GM18505 (cell line): ENCODE measurements at regions not wholly inside any gene's neighbourhood (a gene's known extent, or its start where the extent isn't known, plus 50 kb on each side); places are given as distances from the start of the nearest gene placed in this dataset.

ENCODE experiments used
- ATAC-seq: cut with Tn5 transposase; IDR thresholded peaks from one replicate; pipeline ENCODE4 v1.9.1; 2021; ENCODE audit not compliant: unreplicated experiment
- POLR2A ChIP-seq: IDR thresholded peaks from 4 replicates; pipeline ENCODE4 v1.6.1; 2011; ENCODE audit warnings: borderline replicate concordance; ENCODE audit not compliant: insufficient read depth, insufficient read length; ENCODE audit errors: extremely low read depth

DNA sequence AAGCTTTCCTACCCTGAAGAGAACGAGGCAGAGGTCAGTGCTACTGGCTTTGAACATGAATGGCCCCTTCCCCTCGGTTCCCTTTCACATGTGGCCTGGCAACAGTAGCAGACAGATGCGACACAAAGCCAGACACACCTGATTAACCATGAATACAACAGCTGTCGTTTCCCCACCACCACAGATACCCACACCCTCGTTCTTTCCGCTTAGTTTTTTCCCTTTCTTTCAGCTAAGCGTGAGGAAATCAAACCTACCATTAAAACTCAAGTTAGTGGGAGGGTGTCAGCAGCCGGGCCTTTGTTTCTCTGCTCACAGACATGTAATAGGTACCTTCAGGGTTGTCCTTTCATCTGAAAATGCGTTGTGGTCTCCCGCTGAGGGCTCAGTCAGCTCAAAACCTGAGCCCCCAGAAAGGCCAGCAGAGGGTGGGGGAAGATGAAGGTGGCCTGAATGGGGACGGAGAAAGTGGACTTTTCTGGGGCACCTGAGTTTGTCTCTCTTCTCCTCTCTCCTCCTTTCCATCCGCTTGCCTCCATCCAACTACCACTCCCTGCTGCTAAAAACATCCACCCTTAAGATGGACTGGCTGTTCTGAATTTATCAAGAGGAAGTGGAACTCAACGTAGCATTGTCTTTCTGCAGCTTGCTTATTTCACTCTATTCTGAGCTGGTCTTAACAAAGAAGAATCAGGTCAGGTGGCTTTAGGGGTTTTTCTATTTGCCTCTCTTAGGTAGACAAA lies 516.6 kb upstream of the JARID2 start:
- ATAC-seq: peak; percentile 46
- no peak for TF ChIP-seq POLR2A

GRCh38 chr6:14730654-14731053 lies 515.2 kb upstream of the JARID2 start:
- ATAC-seq: no peak
- TF ChIP-seq POLR2A: no peak

DNA sequence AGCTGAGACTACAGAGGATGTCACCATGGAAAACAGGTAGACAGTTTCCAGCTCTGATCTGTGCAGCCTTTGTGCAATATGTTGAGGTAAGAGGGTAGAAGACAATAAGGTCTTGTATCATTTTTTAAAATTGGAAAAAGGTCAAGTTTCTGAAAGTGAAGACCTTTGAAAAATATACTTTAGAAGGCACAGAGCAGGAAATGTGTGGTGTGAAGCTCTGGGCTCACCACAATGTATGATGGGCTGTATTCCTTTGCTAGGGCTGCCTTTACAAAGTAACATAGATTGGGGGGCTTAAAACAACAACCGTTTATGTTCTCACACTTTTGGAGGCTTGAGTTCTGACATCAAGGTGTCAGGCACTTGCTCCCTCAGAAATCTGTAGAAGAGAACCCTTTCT lies 514.3 kb upstream of the JARID2 start:
- no peak for ATAC-seq
- TF ChIP-seq POLR2A: no peak

- TF ChIP-seq POLR2A: no peak
- no peak for ATAC-seq
Observed at GRCh38 chr6:14732226-14732843, 513.5 kb upstream of the JARID2 start.

DNA sequence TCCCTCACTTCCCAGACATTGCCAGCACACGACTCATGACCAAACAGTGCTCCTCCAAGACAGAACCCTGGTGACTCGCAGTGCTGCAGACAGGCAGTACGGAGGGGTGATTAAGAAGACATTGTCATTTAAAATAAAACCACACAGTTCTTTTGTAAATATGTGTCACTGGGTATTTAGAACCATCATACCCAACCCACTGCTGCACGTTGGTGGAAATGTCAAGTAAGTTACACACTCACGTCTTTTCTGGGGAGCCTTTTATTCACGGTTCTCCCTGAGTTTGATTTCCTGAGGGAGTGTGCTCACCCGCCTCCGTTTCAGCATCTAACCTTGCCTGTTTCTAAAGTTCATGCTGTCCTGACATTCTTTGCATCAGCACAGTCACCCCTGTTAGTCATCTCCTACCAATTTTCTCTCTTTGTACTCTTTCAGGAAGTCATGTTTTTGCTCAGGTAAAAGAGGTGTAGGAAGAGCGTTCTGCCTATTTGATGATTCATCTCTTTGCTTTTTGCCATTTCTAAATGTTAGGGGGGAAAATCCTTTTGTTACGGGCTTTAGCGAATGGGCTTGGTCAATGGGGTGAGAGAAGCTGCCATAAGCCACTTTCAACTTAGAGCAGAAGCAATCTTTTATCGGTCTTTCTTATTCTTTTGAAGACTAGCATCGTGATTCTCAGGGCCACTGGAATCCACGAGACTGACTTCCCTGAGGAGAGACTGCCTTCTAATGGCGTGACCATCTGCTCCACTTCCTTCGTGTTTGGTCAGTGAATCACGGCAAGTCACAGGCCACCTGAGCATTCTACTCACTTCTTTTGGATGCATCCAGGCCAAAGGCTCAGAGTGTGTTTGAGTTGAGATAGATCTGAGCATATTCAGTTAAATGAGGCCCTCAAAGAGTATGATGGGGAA lies 512.8 kb upstream of the JARID2 start:
- TF ChIP-seq POLR2A: no peak
- no peak for ATAC-seq

DNA sequence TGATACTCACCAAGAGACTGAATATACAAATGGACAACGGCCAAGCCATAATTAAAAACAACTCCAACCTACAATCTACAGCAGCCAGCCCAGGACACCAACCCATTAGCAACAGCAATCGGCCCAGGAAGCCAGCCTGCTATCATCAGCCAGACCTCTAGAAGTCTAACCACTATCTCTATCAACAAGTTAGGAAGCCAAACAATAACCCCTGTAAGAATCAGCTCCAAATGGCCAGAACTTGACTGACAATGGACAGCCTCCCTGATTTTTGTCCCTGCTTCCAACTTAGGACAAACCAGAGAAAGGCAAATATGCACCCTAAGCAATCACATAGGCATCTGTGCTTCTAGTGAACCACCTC lies 511.8 kb upstream of the JARID2 start:
- ATAC-seq: no peak

DNA sequence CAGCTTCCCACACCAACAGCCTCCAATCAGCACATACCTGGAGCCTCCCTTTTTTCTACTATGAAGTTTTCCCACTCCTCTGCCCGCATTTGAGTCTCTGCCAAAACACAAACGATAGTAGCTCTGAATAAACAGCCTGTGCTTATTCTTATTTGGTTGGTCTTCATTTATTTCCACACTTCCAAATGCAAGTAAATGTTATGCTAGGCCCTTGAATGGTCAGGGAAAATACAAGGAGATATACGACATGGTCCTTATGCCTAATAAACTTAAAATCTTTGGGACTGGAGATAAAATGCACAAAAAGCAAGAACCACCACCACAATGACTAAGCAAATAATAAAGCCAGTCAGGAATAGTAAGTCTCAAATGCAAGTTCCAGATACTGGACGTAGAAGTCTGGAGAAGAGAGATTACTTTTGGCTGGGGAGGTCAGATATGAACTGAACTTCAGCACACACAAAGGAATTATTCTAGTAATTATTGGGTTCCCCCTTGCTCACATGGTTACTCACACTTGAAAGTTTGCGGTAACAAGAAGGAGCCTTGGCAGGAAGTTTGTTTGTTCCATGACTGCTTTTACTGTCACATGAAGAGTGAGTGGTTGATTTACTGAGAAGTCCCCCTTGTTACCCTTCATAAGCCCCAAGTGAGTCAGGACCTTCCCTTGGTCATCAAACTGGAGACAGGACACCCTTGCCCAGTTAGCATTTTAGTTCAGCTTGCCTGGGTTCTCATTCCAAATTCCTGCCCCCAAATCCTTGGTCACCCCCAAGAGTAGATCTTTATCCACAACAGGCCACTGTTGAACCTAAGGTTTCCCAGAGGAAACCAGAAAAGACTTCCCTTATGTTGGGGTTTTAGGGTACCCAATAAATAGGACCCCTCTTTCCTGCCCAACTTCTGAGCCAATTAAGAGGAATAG lies 511.2 kb upstream of the JARID2 start:
- ATAC-seq: peak; percentile 78
- TF ChIP-seq POLR2A: no peak

More for the DNA sequence above, 511.8 kb upstream of the JARID2 start:
- TF ChIP-seq POLR2A: no peak

DNA sequence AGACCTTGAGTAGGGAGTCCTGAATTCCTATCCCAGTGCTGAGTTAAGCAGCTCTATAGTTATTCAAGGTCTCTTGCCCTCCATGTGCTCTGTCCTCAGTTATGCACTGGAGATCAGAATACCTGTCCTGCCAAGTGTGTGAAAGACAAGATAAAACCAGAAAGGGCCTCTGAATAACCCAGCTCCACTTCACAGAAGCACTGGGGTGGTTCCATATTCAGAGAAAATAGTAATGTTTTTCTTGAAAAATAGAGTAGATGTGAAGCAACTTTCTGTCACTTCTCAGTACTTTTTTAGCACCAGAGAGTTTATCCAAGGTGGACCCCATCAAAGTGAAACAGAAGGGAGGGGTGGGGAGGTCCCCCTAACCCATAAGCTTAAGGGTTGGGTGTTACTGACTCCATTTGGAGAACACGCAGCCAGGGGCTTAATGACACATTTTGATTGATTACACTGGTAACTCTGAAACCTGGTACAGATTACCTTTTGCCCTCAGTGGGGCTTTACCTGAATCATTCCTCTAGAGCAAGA lies 509.8 kb upstream of the JARID2 start:
- no peak for ATAC-seq
- no peak for TF ChIP-seq POLR2A

DNA sequence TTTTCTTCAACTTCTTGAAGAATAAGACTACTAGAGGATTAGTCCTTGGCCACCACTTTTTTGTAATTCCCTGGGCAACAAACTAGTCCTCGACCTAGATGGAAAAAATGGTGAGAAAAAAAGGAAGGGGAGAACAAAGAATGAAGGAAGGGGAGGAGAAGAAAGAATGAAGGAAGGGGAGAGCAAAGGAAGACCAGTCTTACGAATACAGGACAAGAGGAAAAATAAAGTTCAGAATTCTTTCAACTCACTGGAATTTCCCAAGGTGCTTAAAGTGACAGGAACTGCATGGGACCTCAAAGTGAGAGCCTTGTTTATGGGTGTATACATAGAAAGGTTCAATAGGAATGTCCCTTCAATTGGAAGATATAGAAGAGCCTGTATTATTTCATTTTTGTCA lies 509.3 kb upstream of the JARID2 start:
- ATAC-seq: no peak
- no peak for TF ChIP-seq POLR2A

GRCh38 chr6:14738497-14738896 lies 507.4 kb upstream of the JARID2 start:
- ATAC-seq: no peak
- TF ChIP-seq POLR2A: no peak

- no peak for TF ChIP-seq POLR2A
- ATAC-seq: no peak
Observed at GRCh38 chr6:14738933-14739332, 506.9 kb upstream of the JARID2 start.

GRCh38 chr6:14739827-14740226 lies 506.0 kb upstream of the JARID2 start:
- no peak for TF ChIP-seq POLR2A
- no peak for ATAC-seq
